ENCODE measurements at regions not wholly inside any gene's neighbourhood (a gene's known extent, or its start where the extent isn't known, plus 50 kb on each side); places are given as distances from the start of the nearest gene placed in this dataset.

- H3K79me2 ChIP-seq (ENCODE audit: control insufficient read depth, insufficient read depth, low read length) = no peaks in the 10 kb centered on the region
- BruUV-seq (replicated peaks) = no TSS peak
- ChIA-PET RAD21 (ENCODE audit: unreplicated experiment) (no interaction called here), POLR2A (no interaction called here), CTCF (no interaction called here), SMC1A (ENCODE audit: uncharacterized antibody, unreplicated experiment) (no interaction called here)
- intact Hi-C loops (cut with micrococcal nuclease; ENCODE audit: unreplicated experiment) = no loop called here
- TF ChIP-seq NR2C2 (IDR thresholded peaks at IDR 0.05; ENCODE audit: borderline replicate concordance, control insufficient read depth, insufficient read length, low read depth) (no peak), IRF5 (IDR thresholded peaks at IDR 0.05; ENCODE audit: borderline replicate concordance) (no peak)
- H3K4me1 ChIP-seq (ENCODE audit: control insufficient read depth, insufficient read depth, low read length) = no peaks in the 10 kb centered on the region
- DNase-seq (ENCODE audit: low read depth, low spot score) = no peak
- ATAC-seq = no peak
- in situ Hi-C loops (cut with MboI) = no loop called here
- H3K27ac ChIP-seq (ENCODE audit: control insufficient read depth, insufficient read depth) = no peak overlapping the region
- H3K4me3 ChIP-seq = no peak overlapping the region
- no peak overlapping the region for H3K4me2 ChIP-seq (ENCODE audit: control insufficient read depth, insufficient read depth)
- no peaks in the 10 kb centered on the region for H4K20me1 ChIP-seq (ENCODE audit: control insufficient read depth, insufficient read depth)
- H3K9me3 ChIP-seq (replicated peaks; ENCODE audit: control insufficient read depth, insufficient read depth, low read length) = no peaks in the 10 kb centered on the region
- H3K27me3 ChIP-seq (replicated peaks in 1 of 2; ENCODE audit: control insufficient read depth in 2 of 2, insufficient read depth in 2 of 2, low read length in 1 of 2) = no peaks in the 10 kb centered on the region
- 64% methylated on average over 11 of the region's 11 CpGs for WGBS (ENCODE audit: insufficient coverage, insufficient replicate concordance, low lambda C conversion rate, missing lambda C conversion rate)
- H2AFZ ChIP-seq (ENCODE audit: control insufficient read depth, low read depth, low read length) = no peak overlapping the region
- no peaks in the 10 kb centered on the region for H3K36me3 ChIP-seq (ENCODE audit: control insufficient read depth in 2 of 2, insufficient read depth in 2 of 2, low read length in 1 of 2)
- H3K9ac ChIP-seq (ENCODE audit: control insufficient read depth, insufficient read depth, low read length) = no peak overlapping the region
- no peak for FAIRE-seq
Observed at GRCh38 chrX:129043138-129043537, 480.2 kb downstream of the SMARCA1 start.

- ATAC-seq = no peak
- Histone ChIP-seq H3K79me2 (ENCODE audit: control insufficient read depth, insufficient read depth, low read length) (no peaks in the 10 kb centered on the region), H3K36me3 (ENCODE audit: control insufficient read depth in 2 of 2, insufficient read depth in 2 of 2, low read length in 1 of 2) (no peaks in the 10 kb centered on the region), H2AFZ (ENCODE audit: control insufficient read depth, low read depth, low read length) (no peak overlapping the region), H3K9me3 (replicated peaks; ENCODE audit: control insufficient read depth, insufficient read depth, low read length) (no peaks in the 10 kb centered on the region), H4K20me1 (ENCODE audit: control insufficient read depth, insufficient read depth) (no peaks in the 10 kb centered on the region), H3K27ac (ENCODE audit: control insufficient read depth, insufficient read depth) (no peak overlapping the region), H3K9ac (ENCODE audit: control insufficient read depth, insufficient read depth, low read length) (no peak overlapping the region), H3K27me3 (replicated peaks in 1 of 2; ENCODE audit: control insufficient read depth in 2 of 2, insufficient read depth in 2 of 2, low read length in 1 of 2) (no peaks in the 10 kb centered on the region), H3K4me1 (ENCODE audit: control insufficient read depth, insufficient read depth, low read length) (no peaks in the 10 kb centered on the region), H3K4me3 (no peak overlapping the region), H3K4me2 (ENCODE audit: control insufficient read depth, insufficient read depth) (no peak overlapping the region)
- CTCF ChIA-PET = no interaction called here
- FAIRE-seq = no peak
- 13% methylated on average over 5 of the region's 5 CpGs for WGBS (ENCODE audit: insufficient coverage, insufficient replicate concordance, low lambda C conversion rate, missing lambda C conversion rate)
- intact Hi-C loops (cut with micrococcal nuclease; ENCODE audit: unreplicated experiment) (no loop called here), in situ Hi-C loops (cut with MboI) (no loop called here)
- SMC1A ChIA-PET (ENCODE audit: uncharacterized antibody, unreplicated experiment) = no interaction called here
- RAD21 ChIA-PET (ENCODE audit: unreplicated experiment) = no interaction called here
- no peak for DNase-seq (ENCODE audit: low read depth, low spot score)
- BruUV-seq (replicated peaks) = no TSS peak
- TF ChIP-seq GATAD2B (conservative IDR thresholded peaks at IDR 0.05; ENCODE audit: low read depth) (no peak), NR2C1 (IDR thresholded peaks at IDR 0.05) (no peak), ZZZ3 (IDR thresholded peaks at IDR 0.05; ENCODE audit: control insufficient read depth, insufficient read length, low read depth) (no peak)
- POLR2A ChIA-PET = no interaction called here
Observed at GRCh38 chrX:129041319-129041718, 482.0 kb downstream of the SMARCA1 start.
